Nephron (organoid): ENCODE measurements at regions not wholly inside any gene's neighbourhood (a gene's known extent, or its start where the extent isn't known, plus 50 kb on each side); places are given as distances from the start of the nearest gene placed in this dataset.

Experiments used
- H3K27ac Mint-ChIP-seq, 3 experiments: 2 replicates each; pipeline ENCODE4 v1.8.0; 2020; ENCODE audit warnings: mixed read lengths in 3 of 3, mild to moderate bottlenecking in 2 of 3, moderate library complexity in 1 of 3
- H3K27me3 Mint-ChIP-seq: 2 replicates; pipeline ENCODE4 v1.8.0; 2021; ENCODE audit warnings: low read depth, mild to moderate bottlenecking, moderate library complexity, mixed read lengths
- H3K36me3 Mint-ChIP-seq: 2 replicates; pipeline ENCODE4 v1.8.0; 2020; ENCODE audit warnings: low read depth, mixed read lengths
- H3K4me1 Mint-ChIP-seq: 2 replicates; pipeline ENCODE4 v1.8.0; 2020; ENCODE audit warnings: mixed read lengths
- H3K4me3 Mint-ChIP-seq, 3 experiments: 2 replicates each; pipeline ENCODE4 v1.8.0; 2020; ENCODE audit warnings: mild to moderate bottlenecking in 3 of 3, mixed read lengths in 3 of 3, moderate library complexity in 2 of 3
- H3K9me3 Mint-ChIP-seq: 2 replicates; pipeline ENCODE4 v1.8.0; 2020; ENCODE audit warnings: mixed read lengths
- TF ChIP-seq, protein P1 (sequence below), 3 experiments: fragments of 200-600 bp; sonication (generic); IDR thresholded peaks; one replicate each; pipeline ENCODE4 v1.5.0; 2021; ENCODE audit warnings: antibody characterized with exemption in 3 of 3; ENCODE audit not compliant: unreplicated experiment in 3 of 3

DNA sequence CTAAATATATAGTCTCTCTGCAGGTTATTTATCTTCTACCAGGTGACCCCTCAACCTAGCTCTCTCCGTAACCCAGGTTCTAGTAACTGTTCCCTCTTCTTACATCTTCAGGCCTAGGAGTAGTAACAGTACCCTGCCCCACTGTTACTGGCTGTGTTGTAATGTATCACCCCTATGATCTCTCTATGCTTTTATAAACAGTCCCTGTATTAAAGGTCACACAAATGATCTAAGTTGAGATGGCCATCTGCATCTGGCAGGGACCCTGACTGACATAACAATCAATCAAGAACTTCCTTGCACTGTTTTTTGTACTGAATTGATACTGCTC is 219.7 kb upstream of the STK17B start:
- H3K36me3 Mint-ChIP-seq: no peaks in the 10 kb centered on the region
- H3K4me1 Mint-ChIP-seq: no peaks in the 10 kb centered on the region
- H3K9me3 Mint-ChIP-seq: peaks cover 7% of the 10 kb centered on the region
- no peak overlapping the region for H3K4me3 Mint-ChIP-seq
- TF ChIP-seq, protein P1, sequence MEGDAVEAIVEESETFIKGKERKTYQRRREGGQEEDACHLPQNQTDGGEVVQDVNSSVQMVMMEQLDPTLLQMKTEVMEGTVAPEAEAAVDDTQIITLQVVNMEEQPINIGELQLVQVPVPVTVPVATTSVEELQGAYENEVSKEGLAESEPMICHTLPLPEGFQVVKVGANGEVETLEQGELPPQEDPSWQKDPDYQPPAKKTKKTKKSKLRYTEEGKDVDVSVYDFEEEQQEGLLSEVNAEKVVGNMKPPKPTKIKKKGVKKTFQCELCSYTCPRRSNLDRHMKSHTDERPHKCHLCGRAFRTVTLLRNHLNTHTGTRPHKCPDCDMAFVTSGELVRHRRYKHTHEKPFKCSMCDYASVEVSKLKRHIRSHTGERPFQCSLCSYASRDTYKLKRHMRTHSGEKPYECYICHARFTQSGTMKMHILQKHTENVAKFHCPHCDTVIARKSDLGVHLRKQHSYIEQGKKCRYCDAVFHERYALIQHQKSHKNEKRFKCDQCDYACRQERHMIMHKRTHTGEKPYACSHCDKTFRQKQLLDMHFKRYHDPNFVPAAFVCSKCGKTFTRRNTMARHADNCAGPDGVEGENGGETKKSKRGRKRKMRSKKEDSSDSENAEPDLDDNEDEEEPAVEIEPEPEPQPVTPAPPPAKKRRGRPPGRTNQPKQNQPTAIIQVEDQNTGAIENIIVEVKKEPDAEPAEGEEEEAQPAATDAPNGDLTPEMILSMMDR (IDR thresholded peaks at IDR 0.05; ENCODE audit: unreplicated experiment in 3 of 3): no peak
- no peak overlapping the region for H3K27ac Mint-ChIP-seq
- no peaks in the 10 kb centered on the region for H3K27me3 Mint-ChIP-seq

DNA sequence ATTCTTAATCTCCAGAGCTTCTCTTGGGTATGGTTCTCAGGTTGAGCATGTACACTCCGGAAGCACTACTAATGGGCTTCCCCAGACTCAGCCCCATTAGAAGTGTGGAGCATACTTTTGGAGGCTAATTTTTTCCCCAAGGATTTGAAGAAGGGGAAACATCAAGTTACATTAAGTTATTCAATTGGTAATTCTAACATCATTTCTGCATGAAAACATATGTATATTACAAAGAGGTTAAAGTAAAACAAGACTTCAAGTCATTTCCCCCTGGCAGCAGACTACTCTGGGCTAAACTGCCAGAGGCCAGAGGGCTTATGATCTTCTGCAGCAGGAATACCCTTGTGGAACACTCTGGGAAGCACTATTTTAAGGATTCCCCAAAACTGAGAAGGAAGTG is 227.7 kb upstream of the STK17B start:
- Mint-ChIP-seq H3K36me3 (no peaks in the 10 kb centered on the region), H3K4me3 (no peak overlapping the region), H3K9me3 (peaks cover 3% of the 10 kb centered on the region), H3K27me3 (no peaks in the 10 kb centered on the region), H3K4me1 (peaks cover 26% of the 10 kb centered on the region), H3K27ac (peak overlapping the region; percentile 81 to 86 (median 84))
- TF ChIP-seq, protein P1 (IDR thresholded peaks at IDR 0.05; ENCODE audit: unreplicated experiment in 3 of 3): no peak

DNA sequence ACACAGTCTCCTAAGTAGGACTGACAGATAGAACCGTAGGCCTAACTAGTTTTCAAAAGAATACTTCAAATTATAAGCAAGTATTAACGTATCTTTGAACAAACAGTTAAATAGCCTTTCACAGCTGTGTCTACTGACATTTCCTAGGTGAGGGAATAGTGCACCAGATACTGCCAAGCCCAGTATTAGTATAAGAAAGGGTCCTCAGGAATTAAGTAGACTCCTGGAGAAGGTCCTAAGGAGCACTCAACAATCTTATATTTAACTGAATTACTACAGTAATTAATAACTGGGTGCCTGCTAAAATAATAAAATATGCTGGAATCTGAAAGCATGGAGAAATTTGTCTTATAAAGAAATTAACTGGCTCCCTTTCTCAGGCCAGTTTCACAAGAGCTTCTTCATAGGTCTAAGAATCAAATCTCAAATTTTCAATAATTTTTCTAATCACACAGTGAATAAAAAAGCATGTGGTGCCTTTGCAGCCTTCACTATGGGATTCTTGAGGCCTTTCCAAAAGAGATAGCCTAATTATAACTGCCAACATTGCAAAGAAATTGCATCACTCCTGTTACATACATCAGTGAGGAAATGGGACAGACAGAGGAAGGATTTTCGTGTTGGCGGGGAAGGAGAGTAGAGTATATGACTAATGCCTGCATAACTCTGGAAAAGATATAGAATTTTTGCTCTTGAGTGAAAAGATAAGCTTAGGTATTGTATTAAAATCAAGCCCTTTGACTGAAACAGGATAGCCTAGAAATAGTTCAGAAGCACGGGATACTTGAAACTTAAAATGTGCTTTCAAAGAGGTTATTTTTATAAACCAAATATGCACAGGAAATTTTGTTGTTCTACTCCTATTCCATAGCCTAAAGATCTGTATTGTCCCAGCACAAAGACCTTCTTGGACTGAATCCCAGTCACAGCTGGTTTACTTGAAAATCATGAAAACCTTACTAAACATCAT is 228.6 kb upstream of the STK17B start:
- H3K4me3 Mint-ChIP-seq: no peak overlapping the region
- no peaks in the 10 kb centered on the region for H3K9me3 Mint-ChIP-seq
- H3K27me3 Mint-ChIP-seq: no peaks in the 10 kb centered on the region
- TF ChIP-seq, protein P1 (IDR thresholded peaks at IDR 0.05; ENCODE audit: unreplicated experiment in 3 of 3): no peak
- peaks cover 26% of the 10 kb centered on the region for H3K4me1 Mint-ChIP-seq
- no peaks in the 10 kb centered on the region for H3K36me3 Mint-ChIP-seq
- peak overlapping the region; percentile 81 to 94 (median 84) for H3K27ac Mint-ChIP-seq

DNA sequence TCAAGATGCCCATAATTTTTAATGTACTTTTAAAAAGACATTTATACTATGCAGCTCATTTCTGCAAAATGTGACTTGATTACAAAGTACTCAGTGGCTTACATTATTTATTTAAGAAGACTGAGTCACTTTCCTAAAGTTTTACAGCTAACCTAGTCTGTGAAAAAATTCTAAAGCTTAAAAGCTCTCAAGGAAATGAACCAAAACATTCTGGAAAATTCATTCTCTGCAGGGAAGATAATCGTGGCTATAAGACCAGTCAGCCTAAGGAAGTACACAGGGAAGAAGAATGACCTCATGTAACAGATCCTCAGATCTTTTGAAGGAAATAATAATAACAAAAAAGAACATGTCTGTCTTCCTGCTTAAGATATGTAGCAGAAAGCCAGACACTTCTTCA is 232.1 kb upstream of the STK17B start:
- Mint-ChIP-seq H3K9me3 (no peaks in the 10 kb centered on the region), H3K27me3 (no peaks in the 10 kb centered on the region), H3K36me3 (no peaks in the 10 kb centered on the region), H3K4me1 (peaks cover 30% of the 10 kb centered on the region), H3K4me3 (no peak overlapping the region), H3K27ac (peak overlapping the region in 2 of 3 experiments; percentile 19 to 36)
- TF ChIP-seq, protein P1 (IDR thresholded peaks at IDR 0.05; ENCODE audit: unreplicated experiment in 3 of 3): no peak

DNA sequence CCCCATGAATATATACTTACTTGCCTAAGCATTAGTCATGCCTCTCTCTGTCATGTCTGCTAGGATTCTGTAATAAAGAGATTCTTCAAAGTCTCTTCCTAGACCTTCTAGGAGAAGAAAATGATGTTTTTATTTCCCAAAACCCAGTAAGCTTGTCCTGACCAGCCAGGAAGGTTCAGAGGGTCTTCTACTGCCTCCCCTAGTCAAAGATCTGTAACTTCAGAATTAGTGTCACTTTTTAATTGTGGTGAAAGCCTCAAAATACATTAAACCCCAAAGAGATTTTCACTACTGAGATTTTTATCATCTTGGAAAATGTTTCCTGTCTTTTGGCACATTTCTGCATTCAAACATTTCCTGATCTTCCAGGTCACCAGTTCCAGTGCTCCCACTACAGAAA is 232.9 kb upstream of the STK17B start:
- TF ChIP-seq, protein P1 (IDR thresholded peaks at IDR 0.05; ENCODE audit: unreplicated experiment in 3 of 3): no peak
- H3K9me3 Mint-ChIP-seq: no peaks in the 10 kb centered on the region
- H3K27ac Mint-ChIP-seq: no peak overlapping the region
- no peak overlapping the region for H3K4me3 Mint-ChIP-seq
- H3K4me1 Mint-ChIP-seq: peaks cover 27% of the 10 kb centered on the region
- H3K36me3 Mint-ChIP-seq: no peaks in the 10 kb centered on the region
- no peaks in the 10 kb centered on the region for H3K27me3 Mint-ChIP-seq
